Liver (tissue), 3 donors: ENCODE measurements at regions not wholly inside any gene's neighbourhood (a gene's known extent, or its start where the extent isn't known, plus 50 kb on each side); places are given as distances from the start of the nearest gene placed in this dataset.

Source experiments
- FOXA1 ChIP-seq: IDR thresholded peaks from 2 replicates; pipeline ENCODE4 v1.6.1; 2016; ENCODE audit warnings: antibody characterized with exemption
- GABPA ChIP-seq, 2 donors: IDR thresholded peaks in 1 of 2; conservative IDR thresholded peaks in 1 of 2; 2 replicates each; pipeline ENCODE4 v1.6.1; 2016; ENCODE audit warnings: antibody characterized with exemption in 2 of 2, mild to moderate bottlenecking in 1 of 2, moderate library complexity in 1 of 2
- JUND ChIP-seq, 2 donors: IDR thresholded peaks; 2 replicates each; pipeline ENCODE4 v1.6.1; 2016; ENCODE audit warnings: antibody characterized with exemption in 2 of 2
- NR2F2 ChIP-seq: IDR thresholded peaks from 2 replicates; pipeline ENCODE4 v1.6.1; 2016; ENCODE audit warnings: antibody characterized with exemption
- RAD21 ChIP-seq, 2 donors: IDR thresholded peaks; 2 replicates each; pipeline ENCODE4 v1.6.1; 2016; ENCODE audit warnings: antibody characterized with exemption in 2 of 2, mild to moderate bottlenecking in 2 of 2
- SP1 ChIP-seq: IDR thresholded peaks from 2 replicates; pipeline ENCODE4 v1.6.1; 2018; ENCODE audit warnings: antibody characterized with exemption, mild to moderate bottlenecking
- TAF1 ChIP-seq: conservative IDR thresholded peaks from 2 replicates; pipeline ENCODE4 v1.6.1; 2016; ENCODE audit warnings: antibody characterized with exemption, mild to moderate bottlenecking
- YY1 ChIP-seq: IDR thresholded peaks from 2 replicates; pipeline ENCODE4 v1.6.1; 2016; ENCODE audit warnings: antibody characterized with exemption, mild to moderate bottlenecking
- TF ChIP-seq, protein P1 (sequence below): fragments of 150-350 bp; IDR thresholded peaks from 2 replicates; pipeline ENCODE4 v1.5.1; 2017; ENCODE audit warnings: improper control_type of control experiment, low read depth, low read length; ENCODE audit not compliant: missing input control
- TF ChIP-seq, protein P2 (sequence below): IDR thresholded peaks from 2 replicates; pipeline ENCODE4 v1.6.1; 2016; ENCODE audit warnings: antibody characterized with exemption
- donor health status: healthy.
- donor health status: healthy.

GRCh38 chr13:38044067-38044466 lies 174.5 kb upstream of the TRPC4 start:
- TF ChIP-seq, protein P1, sequence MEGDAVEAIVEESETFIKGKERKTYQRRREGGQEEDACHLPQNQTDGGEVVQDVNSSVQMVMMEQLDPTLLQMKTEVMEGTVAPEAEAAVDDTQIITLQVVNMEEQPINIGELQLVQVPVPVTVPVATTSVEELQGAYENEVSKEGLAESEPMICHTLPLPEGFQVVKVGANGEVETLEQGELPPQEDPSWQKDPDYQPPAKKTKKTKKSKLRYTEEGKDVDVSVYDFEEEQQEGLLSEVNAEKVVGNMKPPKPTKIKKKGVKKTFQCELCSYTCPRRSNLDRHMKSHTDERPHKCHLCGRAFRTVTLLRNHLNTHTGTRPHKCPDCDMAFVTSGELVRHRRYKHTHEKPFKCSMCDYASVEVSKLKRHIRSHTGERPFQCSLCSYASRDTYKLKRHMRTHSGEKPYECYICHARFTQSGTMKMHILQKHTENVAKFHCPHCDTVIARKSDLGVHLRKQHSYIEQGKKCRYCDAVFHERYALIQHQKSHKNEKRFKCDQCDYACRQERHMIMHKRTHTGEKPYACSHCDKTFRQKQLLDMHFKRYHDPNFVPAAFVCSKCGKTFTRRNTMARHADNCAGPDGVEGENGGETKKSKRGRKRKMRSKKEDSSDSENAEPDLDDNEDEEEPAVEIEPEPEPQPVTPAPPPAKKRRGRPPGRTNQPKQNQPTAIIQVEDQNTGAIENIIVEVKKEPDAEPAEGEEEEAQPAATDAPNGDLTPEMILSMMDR = no peak
- TF ChIP-seq SP1 (no peak), RAD21 (IDR thresholded peaks at IDR 0.05) (no peak), TAF1 (no peak), YY1 (no peak), FOXA1 (no peak), JUND (IDR thresholded peaks at IDR 0.05) (no peak), GABPA (IDR thresholded peaks at IDR 0.05 in 1 of 2, conservative IDR thresholded peaks at IDR 0.05 in 1 of 2) (no peak), NR2F2 (no peak)
- TF ChIP-seq, protein P2, sequence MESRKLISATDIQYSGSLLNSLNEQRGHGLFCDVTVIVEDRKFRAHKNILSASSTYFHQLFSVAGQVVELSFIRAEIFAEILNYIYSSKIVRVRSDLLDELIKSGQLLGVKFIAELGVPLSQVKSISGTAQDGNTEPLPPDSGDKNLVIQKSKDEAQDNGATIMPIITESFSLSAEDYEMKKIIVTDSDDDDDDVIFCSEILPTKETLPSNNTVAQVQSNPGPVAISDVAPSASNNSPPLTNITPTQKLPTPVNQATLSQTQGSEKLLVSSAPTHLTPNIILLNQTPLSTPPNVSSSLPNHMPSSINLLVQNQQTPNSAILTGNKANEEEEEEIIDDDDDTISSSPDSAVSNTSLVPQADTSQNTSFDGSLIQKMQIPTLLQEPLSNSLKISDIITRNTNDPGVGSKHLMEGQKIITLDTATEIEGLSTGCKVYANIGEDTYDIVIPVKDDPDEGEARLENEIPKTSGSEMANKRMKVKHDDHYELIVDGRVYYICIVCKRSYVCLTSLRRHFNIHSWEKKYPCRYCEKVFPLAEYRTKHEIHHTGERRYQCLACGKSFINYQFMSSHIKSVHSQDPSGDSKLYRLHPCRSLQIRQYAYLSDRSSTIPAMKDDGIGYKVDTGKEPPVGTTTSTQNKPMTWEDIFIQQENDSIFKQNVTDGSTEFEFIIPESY = no peak
